ENCODE measurements at regions not wholly inside any gene's neighbourhood (a gene's known extent, or its start where the extent isn't known, plus 50 kb on each side); places are given as distances from the start of the nearest gene placed in this dataset.

DNA sequence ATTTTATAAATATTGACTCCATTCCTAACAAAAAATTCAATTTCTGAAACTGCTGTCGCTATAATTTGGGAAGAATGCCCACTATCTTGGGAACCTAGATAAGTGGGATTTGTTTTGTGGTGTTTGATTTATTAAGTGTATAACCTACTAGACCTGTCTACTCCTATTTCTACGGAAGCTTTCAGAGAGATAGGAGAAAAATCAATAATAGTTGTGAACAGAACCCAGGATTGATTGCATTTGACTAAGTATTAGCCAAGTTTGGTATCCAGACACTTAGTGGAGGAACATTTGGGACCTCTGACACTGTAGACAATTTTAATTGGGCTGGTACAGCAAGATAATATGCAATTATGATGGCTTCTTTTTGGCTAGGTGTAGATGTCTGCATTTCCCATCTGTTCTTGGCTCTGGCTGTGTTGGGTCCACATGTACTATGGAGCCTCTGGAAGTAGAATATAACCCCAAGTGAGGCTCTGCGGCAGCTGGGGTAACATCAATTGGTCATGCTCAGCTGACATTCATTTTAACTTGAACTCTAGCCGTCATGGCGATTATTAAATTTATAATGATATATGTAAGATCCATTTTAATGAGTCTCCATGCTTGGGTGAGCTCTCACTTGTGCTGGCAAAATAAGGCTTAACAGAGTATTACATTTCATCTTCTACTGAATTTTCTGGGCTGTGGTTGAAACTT, 111.5 kb upstream of the E2F8 start:
- TF ChIP-seq HDAC2 (IDR thresholded peaks at IDR 0.05), result no peak
- no peak for TF ChIP-seq MCM7 (IDR thresholded peaks at IDR 0.05)
- no peak for TF ChIP-seq MYC (IDR thresholded peaks at IDR 0.05; ENCODE audit: low read depth, low read length)
- TF ChIP-seq MYC (CRISPR knock-in tag; IDR thresholded peaks at IDR 0.05; ENCODE audit: borderline replicate concordance, low read depth), result no peak
- TF ChIP-seq CCAR2 (IDR thresholded peaks at IDR 0.05; ENCODE audit: low read depth, low read length), result no peak
- TF ChIP-seq E2F1 (CRISPR knock-in tag; IDR thresholded peaks at IDR 0.05), result no peak
- TF ChIP-seq POLR2AphosphoS5 (IDR thresholded peaks at IDR 0.05; ENCODE audit: control insufficient read depth, insufficient read depth, low read depth, low read length), result no peak
- TF ChIP-seq KAT2B (IDR thresholded peaks at IDR 0.05; ENCODE audit: low read depth, low read length), result no peak
- TF ChIP-seq, protein P1, sequence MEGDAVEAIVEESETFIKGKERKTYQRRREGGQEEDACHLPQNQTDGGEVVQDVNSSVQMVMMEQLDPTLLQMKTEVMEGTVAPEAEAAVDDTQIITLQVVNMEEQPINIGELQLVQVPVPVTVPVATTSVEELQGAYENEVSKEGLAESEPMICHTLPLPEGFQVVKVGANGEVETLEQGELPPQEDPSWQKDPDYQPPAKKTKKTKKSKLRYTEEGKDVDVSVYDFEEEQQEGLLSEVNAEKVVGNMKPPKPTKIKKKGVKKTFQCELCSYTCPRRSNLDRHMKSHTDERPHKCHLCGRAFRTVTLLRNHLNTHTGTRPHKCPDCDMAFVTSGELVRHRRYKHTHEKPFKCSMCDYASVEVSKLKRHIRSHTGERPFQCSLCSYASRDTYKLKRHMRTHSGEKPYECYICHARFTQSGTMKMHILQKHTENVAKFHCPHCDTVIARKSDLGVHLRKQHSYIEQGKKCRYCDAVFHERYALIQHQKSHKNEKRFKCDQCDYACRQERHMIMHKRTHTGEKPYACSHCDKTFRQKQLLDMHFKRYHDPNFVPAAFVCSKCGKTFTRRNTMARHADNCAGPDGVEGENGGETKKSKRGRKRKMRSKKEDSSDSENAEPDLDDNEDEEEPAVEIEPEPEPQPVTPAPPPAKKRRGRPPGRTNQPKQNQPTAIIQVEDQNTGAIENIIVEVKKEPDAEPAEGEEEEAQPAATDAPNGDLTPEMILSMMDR (IDR thresholded peaks at IDR 0.05 in 2 of 3, conservative IDR thresholded peaks at IDR 0.05 in 1 of 3; ENCODE audit: insufficient read depth in 2 of 3, low read depth in 1 of 3, low read length in 3 of 3), result no peak
- TF ChIP-seq ATF7 (IDR thresholded peaks at IDR 0.05), result no peak
- TF ChIP-seq, protein P2, sequence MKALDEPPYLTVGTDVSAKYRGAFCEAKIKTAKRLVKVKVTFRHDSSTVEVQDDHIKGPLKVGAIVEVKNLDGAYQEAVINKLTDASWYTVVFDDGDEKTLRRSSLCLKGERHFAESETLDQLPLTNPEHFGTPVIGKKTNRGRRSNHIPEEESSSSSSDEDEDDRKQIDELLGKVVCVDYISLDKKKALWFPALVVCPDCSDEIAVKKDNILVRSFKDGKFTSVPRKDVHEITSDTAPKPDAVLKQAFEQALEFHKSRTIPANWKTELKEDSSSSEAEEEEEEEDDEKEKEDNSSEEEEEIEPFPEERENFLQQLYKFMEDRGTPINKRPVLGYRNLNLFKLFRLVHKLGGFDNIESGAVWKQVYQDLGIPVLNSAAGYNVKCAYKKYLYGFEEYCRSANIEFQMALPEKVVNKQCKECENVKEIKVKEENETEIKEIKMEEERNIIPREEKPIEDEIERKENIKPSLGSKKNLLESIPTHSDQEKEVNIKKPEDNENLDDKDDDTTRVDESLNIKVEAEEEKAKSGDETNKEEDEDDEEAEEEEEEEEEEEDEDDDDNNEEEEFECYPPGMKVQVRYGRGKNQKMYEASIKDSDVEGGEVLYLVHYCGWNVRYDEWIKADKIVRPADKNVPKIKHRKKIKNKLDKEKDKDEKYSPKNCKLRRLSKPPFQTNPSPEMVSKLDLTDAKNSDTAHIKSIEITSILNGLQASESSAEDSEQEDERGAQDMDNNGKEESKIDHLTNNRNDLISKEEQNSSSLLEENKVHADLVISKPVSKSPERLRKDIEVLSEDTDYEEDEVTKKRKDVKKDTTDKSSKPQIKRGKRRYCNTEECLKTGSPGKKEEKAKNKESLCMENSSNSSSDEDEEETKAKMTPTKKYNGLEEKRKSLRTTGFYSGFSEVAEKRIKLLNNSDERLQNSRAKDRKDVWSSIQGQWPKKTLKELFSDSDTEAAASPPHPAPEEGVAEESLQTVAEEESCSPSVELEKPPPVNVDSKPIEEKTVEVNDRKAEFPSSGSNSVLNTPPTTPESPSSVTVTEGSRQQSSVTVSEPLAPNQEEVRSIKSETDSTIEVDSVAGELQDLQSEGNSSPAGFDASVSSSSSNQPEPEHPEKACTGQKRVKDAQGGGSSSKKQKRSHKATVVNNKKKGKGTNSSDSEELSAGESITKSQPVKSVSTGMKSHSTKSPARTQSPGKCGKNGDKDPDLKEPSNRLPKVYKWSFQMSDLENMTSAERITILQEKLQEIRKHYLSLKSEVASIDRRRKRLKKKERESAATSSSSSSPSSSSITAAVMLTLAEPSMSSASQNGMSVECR (CRISPR knock-in tag; IDR thresholded peaks at IDR 0.05), result no peak
